Loucy (cell line): ENCODE measurements at regions not wholly inside any gene's neighbourhood (a gene's known extent, or its start where the extent isn't known, plus 50 kb on each side); places are given as distances from the start of the nearest gene placed in this dataset.
A peak's percentile ranks its signal among the peaks of the same experiment; 100 is the strongest.

ENCODE experiments used
- H2AFZ ChIP-seq: fragments of 200-600 bp; sonication (generic); 2 replicates; pipeline ENCODE4 v1.6.0; 2016; ENCODE audit warnings: antibody characterized with exemption, mild to moderate bottlenecking, low read length, moderate library complexity
- H3F3A ChIP-seq: fragments of 200-600 bp; 2 replicates; pipeline ENCODE4 v1.6.0; 2016; ENCODE audit warnings: antibody characterized with exemption, low read depth, mild to moderate bottlenecking
- H3K27me3 ChIP-seq: fragments of 200-600 bp; sonication (generic); 2 replicates; pipeline ENCODE4 v1.6.1; 2014; ENCODE audit warnings: low read length, mild to moderate bottlenecking; ENCODE audit not compliant: insufficient read depth, poor library complexity, severe bottlenecking
- H3K36me3 ChIP-seq: fragments of 200-600 bp; sonication (generic); 2 replicates; pipeline ENCODE4 v1.6.1; 2016; ENCODE audit warnings: low read length; ENCODE audit not compliant: insufficient read depth
- H3K4me1 ChIP-seq: fragments of 200-600 bp; sonication (generic); 2 replicates; pipeline ENCODE4 v1.5.1; 2014; ENCODE audit warnings: low read length, mild to moderate bottlenecking; ENCODE audit not compliant: insufficient read depth, poor library complexity, severe bottlenecking
- H3K4me2 ChIP-seq: fragments of 200-600 bp; sonication (generic); 2 replicates; pipeline ENCODE4 v1.6.0; 2014; ENCODE audit warnings: antibody characterized with exemption, low read length, low read depth, mild to moderate bottlenecking; ENCODE audit not compliant: poor library complexity, severe bottlenecking
- H3K4me3 ChIP-seq: fragments of 200-600 bp; sonication (generic); 2 replicates; pipeline ENCODE4 v1.5.1; 2014; ENCODE audit warnings: low read length, mild to moderate bottlenecking, mixed read lengths; ENCODE audit not compliant: poor library complexity, severe bottlenecking
- H3K79me2 ChIP-seq: fragments of 200-600 bp; sonication (generic); 2 replicates; pipeline ENCODE4 v1.6.1; 2014; ENCODE audit warnings: low read length; ENCODE audit not compliant: insufficient read depth
- H3K9ac ChIP-seq: fragments of 200-600 bp; sonication (generic); 2 replicates; pipeline ENCODE4 v1.6.0; 2014; ENCODE audit warnings: mild to moderate bottlenecking, low read depth, low read length, moderate library complexity; ENCODE audit not compliant: poor library complexity, severe bottlenecking
- H3K9me2 ChIP-seq: fragments of 200-600 bp; sonication (generic); replicated peaks from 2 replicates; pipeline ENCODE4 v1.6.1; 2016; ENCODE audit warnings: low read depth, low read length, mixed read lengths
- H3K9me3 ChIP-seq: fragments of 200-600 bp; sonication (generic); 2 replicates; pipeline ENCODE4 v1.6.1; 2014; ENCODE audit warnings: mild to moderate bottlenecking, antibody characterized with exemption, low read length, low read depth; ENCODE audit not compliant: insufficient read depth
- H4K20me1 ChIP-seq: fragments of 200-600 bp; sonication (generic); 2 replicates; pipeline ENCODE4 v1.6.0; 2014; ENCODE audit warnings: antibody characterized with exemption, low read length, mild to moderate bottlenecking; ENCODE audit not compliant: insufficient read depth, poor library complexity, severe bottlenecking
- EZH2phosphoT487 ChIP-seq: fragments of 200-600 bp; IDR thresholded peaks from 2 replicates; pipeline ENCODE4 v1.6.1; 2018; ENCODE audit warnings: antibody characterized with exemption, mild to moderate bottlenecking, moderate library complexity, borderline replicate concordance
- TF ChIP-seq, protein P1 (sequence below): fragments of 200-600 bp; sonication (generic); conservative IDR thresholded peaks from 2 replicates; pipeline ENCODE4 v1.5.1; 2014; ENCODE audit warnings: mild to moderate bottlenecking, antibody characterized with exemption, low read length

DNA sequence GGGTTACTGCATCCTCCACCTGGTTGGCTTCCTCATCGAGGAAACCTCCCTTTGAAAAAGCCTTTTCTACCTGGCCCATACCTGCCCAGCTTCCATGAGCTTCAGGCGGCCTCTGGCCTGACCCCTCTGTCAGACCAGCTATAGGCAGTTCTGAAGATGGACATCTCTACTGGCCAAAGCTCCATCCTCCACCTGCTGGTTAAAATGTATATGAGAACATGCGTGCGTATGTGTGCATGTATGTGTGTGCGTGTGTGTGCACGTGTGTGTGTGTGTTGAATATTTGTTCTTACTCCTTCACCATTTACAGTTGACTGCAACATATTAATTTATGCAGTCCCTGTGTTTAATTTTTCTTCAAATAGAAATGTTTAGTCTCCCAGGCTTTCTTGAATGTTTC, 642.4 kb upstream of the RAB6C start:
- Histone ChIP-seq H3K36me3 (no peaks in the 10 kb centered on the region), H3K27me3 (no peaks in the 10 kb centered on the region), H3K4me2 (no peak overlapping the region), H3K9me2 (no peaks in the 10 kb centered on the region), H3K79me2 (no peaks in the 10 kb centered on the region), H2AFZ (no peak overlapping the region), H3F3A (no peaks in the 10 kb centered on the region), H3K4me3 (no peak overlapping the region), H3K9me3 (no peaks in the 10 kb centered on the region), H3K9ac (no peak overlapping the region), H3K4me1 (no peaks in the 10 kb centered on the region), H4K20me1 (no peaks in the 10 kb centered on the region)
- TF ChIP-seq, protein P1, sequence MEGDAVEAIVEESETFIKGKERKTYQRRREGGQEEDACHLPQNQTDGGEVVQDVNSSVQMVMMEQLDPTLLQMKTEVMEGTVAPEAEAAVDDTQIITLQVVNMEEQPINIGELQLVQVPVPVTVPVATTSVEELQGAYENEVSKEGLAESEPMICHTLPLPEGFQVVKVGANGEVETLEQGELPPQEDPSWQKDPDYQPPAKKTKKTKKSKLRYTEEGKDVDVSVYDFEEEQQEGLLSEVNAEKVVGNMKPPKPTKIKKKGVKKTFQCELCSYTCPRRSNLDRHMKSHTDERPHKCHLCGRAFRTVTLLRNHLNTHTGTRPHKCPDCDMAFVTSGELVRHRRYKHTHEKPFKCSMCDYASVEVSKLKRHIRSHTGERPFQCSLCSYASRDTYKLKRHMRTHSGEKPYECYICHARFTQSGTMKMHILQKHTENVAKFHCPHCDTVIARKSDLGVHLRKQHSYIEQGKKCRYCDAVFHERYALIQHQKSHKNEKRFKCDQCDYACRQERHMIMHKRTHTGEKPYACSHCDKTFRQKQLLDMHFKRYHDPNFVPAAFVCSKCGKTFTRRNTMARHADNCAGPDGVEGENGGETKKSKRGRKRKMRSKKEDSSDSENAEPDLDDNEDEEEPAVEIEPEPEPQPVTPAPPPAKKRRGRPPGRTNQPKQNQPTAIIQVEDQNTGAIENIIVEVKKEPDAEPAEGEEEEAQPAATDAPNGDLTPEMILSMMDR = 0 out of 2 replicates have a peak, but pooled peaks have one; percentile 12
- TF ChIP-seq EZH2phosphoT487 = no peak

DNA sequence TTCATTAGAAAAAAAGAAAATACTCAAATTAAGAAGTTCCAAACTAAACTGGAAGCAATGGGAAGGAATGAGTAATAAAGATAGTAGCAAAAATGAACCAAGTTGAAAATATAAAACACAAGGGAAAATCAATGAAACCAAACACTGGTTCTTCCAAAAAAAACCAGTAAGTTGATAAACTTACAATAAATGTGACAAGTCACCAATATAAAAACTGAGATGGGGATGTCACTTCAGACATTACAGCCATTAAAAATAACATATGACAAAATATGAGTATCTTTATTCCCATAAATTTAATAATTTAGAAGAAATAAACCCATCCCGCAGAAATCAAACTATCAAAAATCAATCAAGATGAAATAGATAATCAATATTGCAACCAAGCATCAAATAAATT, 633.9 kb upstream of the RAB6C start:
- Histone ChIP-seq H3K27me3 (no peaks in the 10 kb centered on the region), H3K36me3 (no peaks in the 10 kb centered on the region)

DNA sequence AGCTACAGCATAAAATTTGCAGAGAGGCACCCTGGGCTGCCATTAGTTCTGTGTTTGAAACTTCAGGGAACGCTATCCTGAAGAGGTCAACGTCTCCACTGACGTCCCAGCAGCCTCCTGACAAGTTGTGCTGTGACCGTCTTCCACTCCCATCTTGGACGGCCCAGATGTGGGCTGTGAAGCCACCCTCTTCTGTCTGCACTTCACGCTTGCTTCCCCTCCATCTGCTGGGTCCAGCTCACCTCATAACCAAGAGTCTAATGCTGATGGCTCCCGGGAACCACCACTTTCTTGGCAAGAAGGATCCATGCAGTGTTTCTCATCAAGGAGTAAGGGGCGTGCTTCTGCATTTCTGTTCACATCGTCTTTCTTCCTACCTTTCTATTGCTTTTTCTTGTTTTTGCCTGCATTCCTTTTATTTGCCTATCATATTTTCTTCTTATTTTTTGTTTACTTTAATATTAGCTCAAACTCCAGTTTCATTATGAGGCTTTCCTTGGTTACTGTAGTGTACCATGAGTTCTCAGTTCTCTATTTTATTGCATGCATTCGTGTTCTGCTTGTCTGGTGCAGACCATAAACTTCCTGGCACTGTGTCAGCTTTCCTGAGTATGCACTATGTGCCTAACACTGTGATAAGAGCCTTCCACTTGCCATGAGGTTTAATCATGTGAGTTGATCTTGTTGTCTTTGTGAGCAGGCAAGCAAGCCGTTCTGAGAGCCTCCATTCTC, 631.8 kb upstream of the RAB6C start:
- Histone ChIP-seq H2AFZ (peak overlapping the region; percentile 81), H3F3A (no peaks in the 10 kb centered on the region), H3K9me3 (no peaks in the 10 kb centered on the region), H3K4me1 (peaks cover 16% of the 10 kb centered on the region), H3K9ac (peak overlapping the region; percentile 36), H3K4me3 (peak overlapping the region; percentile 1), H4K20me1 (no peaks in the 10 kb centered on the region), H3K36me3 (no peaks in the 10 kb centered on the region), H3K27me3 (no peaks in the 10 kb centered on the region), H3K4me2 (peak overlapping the region; percentile 52), H3K79me2 (no peaks in the 10 kb centered on the region), H3K9me2 (no peaks in the 10 kb centered on the region)
- no peak for TF ChIP-seq EZH2phosphoT487
- TF ChIP-seq, protein P1 = no peak

More for the DNA sequence above, 633.9 kb upstream of the RAB6C start:
- no peak overlapping the region for H3K4me2 ChIP-seq
- no peaks in the 10 kb centered on the region for H3K9me3 ChIP-seq
- no peaks in the 10 kb centered on the region for H3K79me2 ChIP-seq
- H4K20me1 ChIP-seq = no peaks in the 10 kb centered on the region
- TF ChIP-seq EZH2phosphoT487 = no peak
- TF ChIP-seq, protein P1 = no peak
- no peak overlapping the region for H3K4me3 ChIP-seq
- H2AFZ ChIP-seq = no peak overlapping the region
- H3K9ac ChIP-seq = no peak overlapping the region
- H3K4me1 ChIP-seq = peaks cover 16% of the 10 kb centered on the region
- no peaks in the 10 kb centered on the region for H3F3A ChIP-seq
- no peaks in the 10 kb centered on the region for H3K9me2 ChIP-seq
